Aorta (tissue), 5 donors: ENCODE measurements at regions not wholly inside any gene's neighbourhood (a gene's known extent, or its start where the extent isn't known, plus 50 kb on each side); places are given as distances from the start of the nearest gene placed in this dataset.

ENCODE experiments used
- ATAC-seq: fragments of 200-7000 bp; cut with Tn5 transposase; one replicate; pipeline ENCODE4 v1.9.1; 2022; ENCODE audit warnings: moderate library complexity; ENCODE audit not compliant: low FRiP score
- DNase-seq, 2 donors: peaks; one replicate each; pipeline ENCODE4 v3.0.0-alpha.2; 2020
- H3K27ac ChIP-seq, 2 donors: one replicate each; pipeline ENCODE4 v1.5.1; 2013; ENCODE audit warnings: low read length in 2 of 2, mild to moderate bottlenecking in 2 of 2, moderate library complexity in 2 of 2, control low read depth in 1 of 2, inconsistent platforms in 1 of 2, low read depth in 1 of 2
- H3K27me3 ChIP-seq, 2 donors: one replicate each; pipeline ENCODE4 v1.6.1; 2013; ENCODE audit warnings: control low read depth in 1 of 2, low read length in 1 of 2, mild to moderate bottlenecking in 1 of 2, moderate library complexity in 1 of 2; ENCODE audit not compliant: insufficient read depth in 2 of 2, control insufficient read depth in 1 of 2
- H3K36me3 ChIP-seq, 2 donors: one replicate each; pipeline ENCODE4 v1.6.1; 2013; ENCODE audit warnings: control low read depth in 1 of 2, low read length in 1 of 2, mild to moderate bottlenecking in 1 of 2; ENCODE audit not compliant: insufficient read depth in 2 of 2, control insufficient read depth in 1 of 2
- H3K4me1 ChIP-seq, 2 donors: one replicate each; pipeline ENCODE4 v1.6.1; 2013; ENCODE audit warnings: low read length in 2 of 2, control low read depth in 1 of 2, mild to moderate bottlenecking in 1 of 2, moderate library complexity in 1 of 2; ENCODE audit not compliant: insufficient read depth in 2 of 2, control insufficient read depth in 1 of 2
- H3K4me3 ChIP-seq, 2 donors: one replicate each; pipeline ENCODE4 v1.5.1; 2013; ENCODE audit warnings: low read length in 2 of 2, control low read depth in 1 of 2, mild to moderate bottlenecking in 1 of 2
- H3K9me3 ChIP-seq: one replicate; pipeline ENCODE4 v1.6.1; 2013; ENCODE audit warnings: mild to moderate bottlenecking, low read length; ENCODE audit not compliant: control insufficient read depth
- WGBS, 2 donors: extraction: QIAGEN DNeasy Blood & Tissue Kit; methylation state at CpG; one replicate each; pipeline ENCODE4 v1.1.7; 2013; 5-methylcytosine and 5-hydroxymethylcytosine counted together
- intact Hi-C, 2 donors: fragments of 100-400 bp; cut with DNase I; formaldehyde crosslinking; loops; one replicate each; pipeline versions ENCODE4 v1.14.2 to v1.15.0; 2022
- donor health status: healthy with polysubstance abuse.
- donor health status: Bipolar disorder and iron deficiency.
- donor health status: DM: no; HTN: no; CAD: no.
- donor health status: DM: no; HTN: no; CAD: no.
- donor health status: DM: yes; HTN: yes; CAD: no.

GRCh38 chr3:35968043-35968622, 328.8 kb downstream of the ARPP21 start:
- 8 to 21% methylated on average over 1 of the region's 1 CpG for WGBS, 2 donors

GRCh38 chr3:35969406-35969805, 330.1 kb downstream of the ARPP21 start:
- Histone ChIP-seq H3K27ac (no peak overlapping the region), H3K4me1 (peaks cover 0 to 3% of the 10 kb centered on the region in 2 donors), H3K4me3 (no peak overlapping the region), H3K9me3 (no peaks in the 10 kb centered on the region), H3K36me3 (no peaks in the 10 kb centered on the region), H3K27me3 (no peaks in the 10 kb centered on the region)
- WGBS, 2 donors: 5 to 7% methylated on average over 3 of the region's 3 CpGs
- DNase-seq: no peak
- intact Hi-C loops: loop anchor here in 1 of 2 donors (5.0 kb wide), 1 partner anchor 408 kb away; no protein-coding TSS in a partner anchor
- no peak for ATAC-seq

More at GRCh38 chr3:35968043-35968622, 328.8 kb downstream of the ARPP21 start:
- Histone ChIP-seq H3K27ac (no peak overlapping the region), H3K27me3 (no peaks in the 10 kb centered on the region), H3K36me3 (no peaks in the 10 kb centered on the region), H3K4me3 (no peak overlapping the region), H3K9me3 (no peaks in the 10 kb centered on the region), H3K4me1 (peaks cover 0 to 3% of the 10 kb centered on the region in 2 donors)
- intact Hi-C loops: loop anchor here in 1 of 2 donors (5.0 kb wide), 1 partner anchor 409 kb away; no protein-coding TSS in a partner anchor
- no peak for DNase-seq
- ATAC-seq: no peak

- Histone ChIP-seq H3K36me3 (no peaks in the 10 kb centered on the region), H3K27me3 (no peaks in the 10 kb centered on the region), H3K4me1 (peaks cover 0 to 3% of the 10 kb centered on the region in 2 donors), H3K4me3 (no peak overlapping the region), H3K27ac (no peak overlapping the region), H3K9me3 (no peaks in the 10 kb centered on the region)
- no peak for ATAC-seq
- 77 to 83% methylated on average over 2 of the region's 2 CpGs for WGBS, 2 donors
- intact Hi-C loops: no loop called here
- no peak for DNase-seq
These were observed 331.5 kb downstream of the ARPP21 start for GRCh38 chr3:35970793-35971192.

- ATAC-seq (no peak), DNase-seq (no peak)
- no peak overlapping the region for H3K4me3 ChIP-seq
- H3K9me3 ChIP-seq: no peaks in the 10 kb centered on the region
- peaks cover 0 to 3% of the 10 kb centered on the region in 2 donors for H3K4me1 ChIP-seq
- no peak overlapping the region for H3K27ac ChIP-seq
- 85 to 87% methylated on average over 1 of the region's 1 CpG for WGBS, 2 donors
- intact Hi-C loops: no loop called here
- no peaks in the 10 kb centered on the region for H3K27me3 ChIP-seq
- no peaks in the 10 kb centered on the region for H3K36me3 ChIP-seq
These were observed 332.4 kb downstream of the ARPP21 start for GRCh38 chr3:35971686-35972085.

GRCh38 chr3:35974872-35975271, 335.5 kb downstream of the ARPP21 start:
- no peaks in the 10 kb centered on the region for H3K36me3 ChIP-seq
- peaks cover 0 to 3% of the 10 kb centered on the region in 2 donors for H3K4me1 ChIP-seq
- H3K9me3 ChIP-seq: no peaks in the 10 kb centered on the region
- ATAC-seq: no peak
- no peak overlapping the region for H3K27ac ChIP-seq
- H3K4me3 ChIP-seq: no peak overlapping the region
- no peaks in the 10 kb centered on the region for H3K27me3 ChIP-seq
- intact Hi-C loops: no loop called here
- DNase-seq: no peak

- Histone ChIP-seq H3K36me3 (no peaks in the 10 kb centered on the region), H3K27me3 (no peaks in the 10 kb centered on the region), H3K9me3 (no peaks in the 10 kb centered on the region), H3K27ac (no peak overlapping the region), H3K4me3 (no peak overlapping the region), H3K4me1 (no peaks in the 10 kb centered on the region)
- ATAC-seq: no peak
- no peak for DNase-seq
- intact Hi-C loops: no loop called here
These were observed 346.8 kb downstream of the ARPP21 start for GRCh38 chr3:35986161-35986560.

GRCh38 chr3:35987386-35987785, 348.1 kb downstream of the ARPP21 start:
- ATAC-seq: no peak
- Histone ChIP-seq H3K4me3 (no peak overlapping the region), H3K36me3 (no peaks in the 10 kb centered on the region), H3K4me1 (no peaks in the 10 kb centered on the region), H3K27ac (no peak overlapping the region), H3K27me3 (no peaks in the 10 kb centered on the region), H3K9me3 (no peaks in the 10 kb centered on the region)
- DNase-seq: no peak
- intact Hi-C loops: no loop called here

- 81 to 86% methylated on average over 2 of the region's 2 CpGs for WGBS, 2 donors
- H3K27me3 ChIP-seq: no peaks in the 10 kb centered on the region
- DNase-seq: no peak
- no peaks in the 10 kb centered on the region for H3K9me3 ChIP-seq
- intact Hi-C loops: no loop called here
- no peaks in the 10 kb centered on the region for H3K36me3 ChIP-seq
- ATAC-seq: no peak
- no peak overlapping the region for H3K4me3 ChIP-seq
- no peak overlapping the region for H3K27ac ChIP-seq
- no peaks in the 10 kb centered on the region for H3K4me1 ChIP-seq
These were observed 352.7 kb downstream of the ARPP21 start for GRCh38 chr3:35992041-35992440.

GRCh38 chr3:36011791-36012190, 368.5 kb upstream of the STAC start:
- 75 to 86% methylated on average over 2 of the region's 2 CpGs for WGBS, 2 donors
- Histone ChIP-seq H3K27ac (no peak overlapping the region), H3K9me3 (peaks cover 2% of the 10 kb centered on the region), H3K4me3 (no peak overlapping the region), H3K4me1 (no peaks in the 10 kb centered on the region), H3K36me3 (no peaks in the 10 kb centered on the region), H3K27me3 (no peaks in the 10 kb centered on the region)
- intact Hi-C loops: no loop called here
- DNase-seq: no peak
- ATAC-seq: no peak
